ENCODE measurements at regions not wholly inside any gene's neighbourhood (a gene's known extent, or its start where the extent isn't known, plus 50 kb on each side); places are given as distances from the start of the nearest gene placed in this dataset.

- TF ChIP-seq CTCF (IDR thresholded peaks at IDR 0.05) (no peak), POLR2A (IDR thresholded peaks at IDR 0.05) (no peak)
Observed at GRCh38 chr7:95646350-95646749, 50.0 kb upstream of the PDK4 start.

Data from stomach (tissue), 4 donors.